OCI-LY7 (cell line): ENCODE measurements at regions not wholly inside any gene's neighbourhood (a gene's known extent, or its start where the extent isn't known, plus 50 kb on each side); places are given as distances from the start of the nearest gene placed in this dataset.

ENCODE experiments used
- BruUV-seq: library from RNA; stranded (reverse); fragments of 400-500 nt; replicated peaks from 2 replicates; lab custom pipeline; 2021; lab: Mats Ljungman, UMichigan
- CTCF ChIA-PET: fragments of 300-600 bp; sonication (Branson Sonifier 250); formaldehyde crosslinking; loops from one replicate; lab custom pipeline; 2022; ENCODE audit warnings: antibody characterized with exemption; ENCODE audit not compliant: unreplicated experiment; lab: Charles Lee
- POLR2A ChIA-PET: fragments of 300-600 bp; sonication (Branson Sonifier 250); formaldehyde crosslinking; loops from one replicate; lab custom pipeline; 2022; ENCODE audit warnings: antibody characterized with exemption; lab: Charles Lee
- DNase-seq: peaks from one replicate; pipeline ENCODE4 v3.0.0-alpha.2; 2015; ENCODE audit warnings: low spot score
- H2AFZ ChIP-seq: fragments of 200-600 bp; sonication (generic), shearing (Covaris generic); 2 replicates; pipeline ENCODE4 v1.6.1; 2014; ENCODE audit warnings: mild to moderate bottlenecking, antibody characterized with exemption, low read length, moderate library complexity
- H3K27ac ChIP-seq: fragments of 200-600 bp; sonication (generic); 2 replicates; pipeline ENCODE4 v1.5.1; 2014; ENCODE audit warnings: mixed run types, low read depth, mild to moderate bottlenecking, moderate library complexity, low read length, inconsistent platforms; ENCODE audit not compliant: poor library complexity, severe bottlenecking
- H3K36me3 ChIP-seq: fragments of 200-600 bp; sonication (generic); 2 replicates; pipeline ENCODE4 v1.6.1; 2014; ENCODE audit warnings: mild to moderate bottlenecking, antibody characterized with exemption, low read length, moderate library complexity, mixed read lengths; ENCODE audit not compliant: insufficient read depth
- H3K4me1 ChIP-seq: fragments of 200-600 bp; sonication (generic); 2 replicates; pipeline ENCODE4 v1.5.1; 2014; ENCODE audit warnings: mild to moderate bottlenecking, low read length; ENCODE audit not compliant: insufficient read depth, poor library complexity, severe bottlenecking
- H3K4me2 ChIP-seq: fragments of 200-600 bp; sonication (generic); 2 replicates; pipeline ENCODE4 v1.6.1; 2014; ENCODE audit warnings: mild to moderate bottlenecking, low read length
- H3K4me3 ChIP-seq: fragments of 200-600 bp; sonication (generic); 2 replicates; pipeline ENCODE4 v1.5.1; 2014; ENCODE audit warnings: mild to moderate bottlenecking, low read depth, low read length; ENCODE audit not compliant: poor library complexity, severe bottlenecking
- H3K79me2 ChIP-seq: fragments of 200-600 bp; sonication (generic); 2 replicates; pipeline ENCODE4 v1.6.1; 2016; ENCODE audit warnings: low read depth, mild to moderate bottlenecking, low read length, moderate library complexity, mixed read lengths; ENCODE audit not compliant: insufficient read depth
- H3K9me2 ChIP-seq: fragments of 200-600 bp; sonication (generic); 2 replicates; pipeline ENCODE4 v1.6.1; 2016; ENCODE audit warnings: mild to moderate bottlenecking, low read length, mixed read lengths; ENCODE audit not compliant: insufficient read depth
- H3K9me3 ChIP-seq: fragments of 200-600 bp; sonication (generic); 2 replicates; pipeline ENCODE4 v1.6.1; 2014; ENCODE audit warnings: mild to moderate bottlenecking, mixed run types, low read length, mixed read lengths
- H4K20me1 ChIP-seq: fragments of 200-600 bp; sonication (generic); 2 replicates; pipeline ENCODE4 v1.6.1; 2014; ENCODE audit warnings: mild to moderate bottlenecking, antibody characterized with exemption, low read length, moderate library complexity, mixed read lengths; ENCODE audit not compliant: insufficient read depth
- CTCF ChIP-seq: fragments of 200-600 bp; sonication (generic); conservative IDR thresholded peaks from 2 replicates; pipeline ENCODE4 v1.5.1; 2014; ENCODE audit warnings: mild to moderate bottlenecking, antibody characterized with exemption, low read length, moderate library complexity, mixed read lengths
- EZH2phosphoT487 ChIP-seq: fragments of 200-600 bp; sonication (generic); IDR thresholded peaks from 2 replicates; pipeline ENCODE4 v1.6.1; 2018; ENCODE audit warnings: low read depth, borderline replicate concordance, mild to moderate bottlenecking, mixed run types, antibody characterized with exemption, low read length, moderate library complexity, mixed read lengths
- intact Hi-C: fragments of 100-400 bp; cut with micrococcal nuclease; formaldehyde crosslinking; loops from one replicate; pipeline ENCODE4 v1.10.0; 2022; ENCODE audit not compliant: unreplicated experiment

GRCh38 chrX:25156832-25157231 lies 141.1 kb upstream of the ARX start:
- H3K27ac ChIP-seq, result no peak overlapping the region
- no peak overlapping the region for H2AFZ ChIP-seq
- intact Hi-C loops, result no loop called here
- no peak for TF ChIP-seq CTCF
- no peak for TF ChIP-seq EZH2phosphoT487
- CTCF ChIA-PET, result no interaction called here
- no peaks in the 10 kb centered on the region for H3K4me1 ChIP-seq
- no peaks in the 10 kb centered on the region for H3K9me2 ChIP-seq
- H3K36me3 ChIP-seq, result no peaks in the 10 kb centered on the region
- no peaks in the 10 kb centered on the region for H4K20me1 ChIP-seq
- no peak overlapping the region for H3K4me3 ChIP-seq
- H3K4me2 ChIP-seq, result no peak overlapping the region
- no peaks in the 10 kb centered on the region for H3K79me2 ChIP-seq
- H3K9me3 ChIP-seq, result no peaks in the 10 kb centered on the region
- no TSS peak for BruUV-seq
- POLR2A ChIA-PET, result no interaction called here
- no peak for DNase-seq

GRCh38 chrX:25156323-25156722 lies 140.6 kb upstream of the ARX start:
- no peaks in the 10 kb centered on the region for H3K79me2 ChIP-seq
- BruUV-seq, result no TSS peak
- no peaks in the 10 kb centered on the region for H3K4me1 ChIP-seq
- CTCF ChIA-PET, result no interaction called here
- H3K36me3 ChIP-seq, result no peaks in the 10 kb centered on the region
- no peak overlapping the region for H3K4me2 ChIP-seq
- DNase-seq, result no peak
- no peak overlapping the region for H3K4me3 ChIP-seq
- no peaks in the 10 kb centered on the region for H3K9me3 ChIP-seq
- H2AFZ ChIP-seq, result no peak overlapping the region
- no peaks in the 10 kb centered on the region for H4K20me1 ChIP-seq
- TF ChIP-seq EZH2phosphoT487 (no peak), CTCF (no peak)
- no peaks in the 10 kb centered on the region for H3K9me2 ChIP-seq
- H3K27ac ChIP-seq, result no peak overlapping the region
- intact Hi-C loops, result no loop called here
- POLR2A ChIA-PET, result no interaction called here

DNA sequence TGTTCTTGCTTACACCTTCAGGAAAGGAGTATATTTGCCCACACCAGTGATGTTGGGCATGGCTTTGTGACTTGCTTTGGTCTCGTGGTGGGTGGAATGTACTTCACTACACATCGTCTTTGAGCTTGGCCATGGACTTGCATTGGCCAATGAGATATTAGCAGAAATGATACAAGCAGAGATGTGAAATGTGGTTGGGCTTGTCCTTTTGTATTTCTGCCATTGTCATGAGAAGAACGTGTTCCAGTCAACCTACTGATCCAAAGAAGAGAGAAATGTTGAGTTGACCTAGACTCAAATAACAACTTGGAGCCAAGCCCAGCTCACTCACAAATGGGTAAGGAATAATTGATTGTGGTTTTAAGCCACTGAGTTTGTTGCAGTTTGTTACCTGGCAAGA lies 138.4 kb upstream of the ARX start:
- Histone ChIP-seq H3K9me3 (no peaks in the 10 kb centered on the region), H3K4me2 (no peak overlapping the region), H3K36me3 (no peaks in the 10 kb centered on the region), H3K4me1 (no peaks in the 10 kb centered on the region), H3K27ac (no peak overlapping the region), H3K9me2 (no peaks in the 10 kb centered on the region), H3K4me3 (no peak overlapping the region), H4K20me1 (no peaks in the 10 kb centered on the region), H2AFZ (no peak overlapping the region), H3K79me2 (no peaks in the 10 kb centered on the region)
- DNase-seq, result no peak
- intact Hi-C loops, result no loop called here
- no TSS peak for BruUV-seq
- CTCF ChIA-PET, result no interaction called here
- TF ChIP-seq CTCF (no peak), EZH2phosphoT487 (no peak)
- POLR2A ChIA-PET, result no interaction called here
